ENCODE measurements at regions not wholly inside any gene's neighbourhood (a gene's known extent, or its start where the extent isn't known, plus 50 kb on each side); places are given as distances from the start of the nearest gene placed in this dataset.

GRCh38 chr10:105759669-105760068 is 1118.6 kb downstream of the SORCS3 start:
- H3K27me3 ChIP-seq (replicated peaks in 1 of 2; ENCODE audit: control insufficient read depth in 2 of 2, extremely low read depth in 1 of 2, insufficient read depth in 2 of 2, low read length in 1 of 2) = no peaks in the 10 kb centered on the region
- Mint-ChIP-seq H3K36me3 (no peaks in the 10 kb centered on the region), H3K4me3 (no peak overlapping the region), H3K4me1 (no peaks in the 10 kb centered on the region), H3K27ac (no peak overlapping the region), H3K9me3 (peaks cover 2 to 9% (median 6%) of the 10 kb centered on the region in 3 donors), H3K27me3 (no peaks in the 10 kb centered on the region)
- ATAC-seq (replicated peaks in 1 of 4) (no peak), DNase-seq (no peak)
- CTCF ChIA-PET = no interaction called here
- no peak overlapping the region for H3K4me3 ChIP-seq (ENCODE audit: control insufficient read depth in 1 of 2, extremely low read depth in 1 of 2, low read length in 1 of 2)
- POLR2A ChIA-PET = no interaction called here
- H3K9me3 ChIP-seq = no peaks in the 10 kb centered on the region
- WGBS (ENCODE audit: insufficient coverage) = no CpG with 5 or more reads among the region's 3 CpGs
- no peaks in the 10 kb centered on the region for H3K36me3 ChIP-seq (ENCODE audit: control insufficient read depth in 2 of 2, extremely low read depth in 1 of 2, insufficient read depth in 1 of 2, low read length in 1 of 2)
- H3K27ac ChIP-seq (ENCODE audit: low read length) = no peak overlapping the region
- no peaks in the 10 kb centered on the region for H3K4me1 ChIP-seq (ENCODE audit: control insufficient read depth in 1 of 2, extremely low read depth in 1 of 2, insufficient read depth in 2 of 2, low read length in 2 of 2)

GRCh38 chr10:105758209-105758998 is 1117.3 kb downstream of the SORCS3 start:
- no CpG with 5 or more reads among the region's 2 CpGs for WGBS (ENCODE audit: insufficient coverage)
- Mint-ChIP-seq H3K27me3 (no peaks in the 10 kb centered on the region), H3K4me3 (no peak overlapping the region), H3K27ac (no peak overlapping the region), H3K36me3 (no peaks in the 10 kb centered on the region), H3K9me3 (peaks cover 1 to 4% (median 4%) of the 10 kb centered on the region in 3 donors), H3K4me1 (no peaks in the 10 kb centered on the region)
- no peaks in the 10 kb centered on the region for H3K27me3 ChIP-seq (replicated peaks in 1 of 2; ENCODE audit: control insufficient read depth in 2 of 2, extremely low read depth in 1 of 2, insufficient read depth in 2 of 2, low read length in 1 of 2)
- no peak overlapping the region for H3K4me3 ChIP-seq (ENCODE audit: control insufficient read depth in 1 of 2, extremely low read depth in 1 of 2, low read length in 1 of 2)
- no peaks in the 10 kb centered on the region for H3K4me1 ChIP-seq (ENCODE audit: control insufficient read depth in 1 of 2, extremely low read depth in 1 of 2, insufficient read depth in 2 of 2, low read length in 2 of 2)
- no peak overlapping the region for H3K27ac ChIP-seq (ENCODE audit: low read length)
- no peak for ATAC-seq (replicated peaks in 1 of 4)
- no peaks in the 10 kb centered on the region for H3K36me3 ChIP-seq (ENCODE audit: control insufficient read depth in 2 of 2, extremely low read depth in 1 of 2, insufficient read depth in 1 of 2, low read length in 1 of 2)
- CTCF ChIA-PET = no interaction called here
- POLR2A ChIA-PET = interaction anchor here in 1 of 2 donors (0.6 kb wide), 1 partner anchor 70 kb away, joined by 4 read pairs; no protein-coding TSS in a partner anchor
- H3K9me3 ChIP-seq = no peaks in the 10 kb centered on the region
- DNase-seq = no peak

- Mint-ChIP-seq H3K36me3 (no peaks in the 10 kb centered on the region), H3K27ac (no peak overlapping the region), H3K27me3 (no peaks in the 10 kb centered on the region), H3K9me3 (peaks cover 0 to 4% (median 3%) of the 10 kb centered on the region in 3 donors), H3K4me3 (no peak overlapping the region), H3K4me1 (no peaks in the 10 kb centered on the region)
- ChIA-PET POLR2A (interaction anchor here in 1 of 2 donors (0.6 kb wide), 1 partner anchor 37 kb away, joined by 3 read pairs; no protein-coding TSS in a partner anchor), CTCF (no interaction called here)
- no peaks in the 10 kb centered on the region for H3K36me3 ChIP-seq (ENCODE audit: control insufficient read depth in 2 of 2, extremely low read depth in 1 of 2, insufficient read depth in 1 of 2, low read length in 1 of 2)
- H3K4me1 ChIP-seq (ENCODE audit: control insufficient read depth in 1 of 2, extremely low read depth in 1 of 2, insufficient read depth in 2 of 2, low read length in 2 of 2) = no peaks in the 10 kb centered on the region
- no peaks in the 10 kb centered on the region for H3K9me3 ChIP-seq
- ATAC-seq (replicated peaks in 1 of 4) (no peak), DNase-seq (no peak)
- H3K27me3 ChIP-seq (replicated peaks in 1 of 2; ENCODE audit: control insufficient read depth in 2 of 2, extremely low read depth in 1 of 2, insufficient read depth in 2 of 2, low read length in 1 of 2) = no peaks in the 10 kb centered on the region
- H3K4me3 ChIP-seq (ENCODE audit: control insufficient read depth in 1 of 2, extremely low read depth in 1 of 2, low read length in 1 of 2) = no peak overlapping the region
- H3K27ac ChIP-seq (ENCODE audit: low read length) = no peak overlapping the region
- WGBS (ENCODE audit: insufficient coverage) = 73% methylated on average over 3 of the region's 4 CpGs
Observed at GRCh38 chr10:105757302-105757701, 1116.2 kb downstream of the SORCS3 start.

DNA sequence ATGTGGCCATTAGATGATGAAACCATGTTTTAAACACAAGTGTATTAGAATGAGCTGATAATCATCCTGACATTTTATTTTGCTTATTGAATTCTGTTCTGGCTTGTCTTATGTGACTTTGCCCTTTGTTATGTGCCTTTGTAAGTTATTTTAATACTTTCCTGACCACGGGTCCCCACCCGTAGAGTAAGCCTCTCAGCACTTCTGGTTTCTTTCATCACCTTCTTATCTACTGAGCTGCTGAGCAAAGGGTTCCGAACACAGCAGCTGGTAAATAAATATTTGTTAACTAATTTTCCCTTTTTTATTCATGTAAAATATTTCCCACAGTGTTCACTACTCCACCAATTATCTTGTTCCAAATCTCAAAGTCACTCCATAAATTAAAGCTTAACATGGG is 1115.3 kb downstream of the SORCS3 start:
- Histone ChIP-seq H3K27me3 (replicated peaks in 1 of 2; ENCODE audit: control insufficient read depth in 2 of 2, extremely low read depth in 1 of 2, insufficient read depth in 2 of 2, low read length in 1 of 2) (no peaks in the 10 kb centered on the region), H3K36me3 (ENCODE audit: control insufficient read depth in 2 of 2, extremely low read depth in 1 of 2, insufficient read depth in 1 of 2, low read length in 1 of 2) (no peaks in the 10 kb centered on the region), H3K4me1 (ENCODE audit: control insufficient read depth in 1 of 2, extremely low read depth in 1 of 2, insufficient read depth in 2 of 2, low read length in 2 of 2) (no peaks in the 10 kb centered on the region), H3K4me3 (ENCODE audit: control insufficient read depth in 1 of 2, extremely low read depth in 1 of 2, low read length in 1 of 2) (no peak overlapping the region), H3K27ac (ENCODE audit: low read length) (no peak overlapping the region), H3K9me3 (no peaks in the 10 kb centered on the region)
- Mint-ChIP-seq H3K36me3 (no peaks in the 10 kb centered on the region), H3K27me3 (no peaks in the 10 kb centered on the region), H3K4me1 (no peaks in the 10 kb centered on the region), H3K9me3 (peaks cover 0 to 3% (median 2%) of the 10 kb centered on the region in 3 donors), H3K4me3 (no peak overlapping the region), H3K27ac (no peak overlapping the region)
- CTCF ChIA-PET = no interaction called here
- DNase-seq (no peak), ATAC-seq (replicated peaks in 1 of 4) (no peak)
- POLR2A ChIA-PET = no interaction called here
- WGBS (ENCODE audit: insufficient coverage) = no CpG with 5 or more reads among the region's 3 CpGs

- no peaks in the 10 kb centered on the region for H3K4me1 Mint-ChIP-seq
- ChIA-PET CTCF (no interaction called here), POLR2A (no interaction called here)
- Histone ChIP-seq H3K27ac (ENCODE audit: low read length) (no peak overlapping the region), H3K4me3 (ENCODE audit: control insufficient read depth in 1 of 2, extremely low read depth in 1 of 2, low read length in 1 of 2) (no peak overlapping the region), H3K9me3 (no peaks in the 10 kb centered on the region), H3K36me3 (ENCODE audit: control insufficient read depth in 2 of 2, extremely low read depth in 1 of 2, insufficient read depth in 1 of 2, low read length in 1 of 2) (no peaks in the 10 kb centered on the region), H3K27me3 (replicated peaks in 1 of 2; ENCODE audit: control insufficient read depth in 2 of 2, extremely low read depth in 1 of 2, insufficient read depth in 2 of 2, low read length in 1 of 2) (no peaks in the 10 kb centered on the region), H3K4me1 (ENCODE audit: control insufficient read depth in 1 of 2, extremely low read depth in 1 of 2, insufficient read depth in 2 of 2, low read length in 2 of 2) (no peaks in the 10 kb centered on the region)
- H3K27me3 Mint-ChIP-seq = peaks cover 0 to 3% of the 10 kb centered on the region in 2 donors
- ATAC-seq (replicated peaks in 1 of 4) (no peak), DNase-seq (no peak)
- 33% methylated on average over 1 of the region's 1 CpG for WGBS (ENCODE audit: insufficient coverage)
- H3K9me3 Mint-ChIP-seq = peaks cover 0 to 3% (median 2%) of the 10 kb centered on the region in 3 donors
- H3K36me3 Mint-ChIP-seq = no peaks in the 10 kb centered on the region
- no peak overlapping the region for H3K4me3 Mint-ChIP-seq
- H3K27ac Mint-ChIP-seq = no peak overlapping the region
Observed at GRCh38 chr10:105751688-105752087, 1110.6 kb downstream of the SORCS3 start.

DNA sequence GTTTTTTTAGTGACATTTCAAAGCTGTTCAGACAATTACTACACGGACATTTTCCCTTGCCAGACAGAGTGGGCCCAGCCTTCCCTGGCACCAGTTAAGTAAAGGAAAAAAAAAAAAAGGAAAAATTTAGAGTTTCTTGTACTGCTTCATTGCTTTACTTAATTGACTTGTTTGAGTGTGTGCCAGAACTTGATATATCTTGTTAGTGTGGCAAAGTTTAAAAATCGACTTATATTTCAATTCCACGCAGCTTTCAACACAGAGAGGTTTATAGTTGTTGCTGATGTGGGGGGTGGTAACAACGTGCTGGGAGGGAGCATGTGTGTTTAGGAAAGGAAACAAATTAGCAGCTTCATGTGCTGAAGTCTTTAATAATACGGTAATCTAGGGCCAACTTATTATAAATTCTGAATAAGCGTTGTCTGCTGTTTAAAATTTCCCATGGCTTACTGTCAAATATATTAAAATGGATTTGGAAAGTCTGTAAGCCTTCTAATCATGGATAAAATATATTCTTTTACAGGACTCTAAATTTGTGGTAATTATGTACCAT is 1104.6 kb downstream of the SORCS3 start:
- POLR2A ChIA-PET = no interaction called here
- Mint-ChIP-seq H3K4me3 (no peak overlapping the region), H3K36me3 (no peaks in the 10 kb centered on the region), H3K27ac (no peak overlapping the region), H3K27me3 (peaks cover 0 to 3% of the 10 kb centered on the region in 2 donors), H3K9me3 (peaks cover 0 to 9% (median 3%) of the 10 kb centered on the region in 3 donors), H3K4me1 (no peaks in the 10 kb centered on the region)
- Histone ChIP-seq H3K27ac (ENCODE audit: low read length) (no peak overlapping the region), H3K4me3 (ENCODE audit: control insufficient read depth in 1 of 2, extremely low read depth in 1 of 2, low read length in 1 of 2) (no peak overlapping the region), H3K27me3 (replicated peaks in 1 of 2; ENCODE audit: control insufficient read depth in 2 of 2, extremely low read depth in 1 of 2, insufficient read depth in 2 of 2, low read length in 1 of 2) (no peaks in the 10 kb centered on the region), H3K36me3 (ENCODE audit: control insufficient read depth in 2 of 2, extremely low read depth in 1 of 2, insufficient read depth in 1 of 2, low read length in 1 of 2) (no peaks in the 10 kb centered on the region), H3K4me1 (ENCODE audit: control insufficient read depth in 1 of 2, extremely low read depth in 1 of 2, insufficient read depth in 2 of 2, low read length in 2 of 2) (no peaks in the 10 kb centered on the region), H3K9me3 (no peaks in the 10 kb centered on the region)
- CTCF ChIA-PET = no interaction called here
- DNase-seq = no peak
- no peak for ATAC-seq (replicated peaks in 1 of 4)
- WGBS (ENCODE audit: insufficient coverage) = 100% methylated on average over 1 of the region's 6 CpGs
